Neuronal stem cell (in vitro differentiated cells): ENCODE measurements at regions not wholly inside any gene's neighbourhood (a gene's known extent, or its start where the extent isn't known, plus 50 kb on each side); places are given as distances from the start of the nearest gene placed in this dataset.

Experiments
- DNase-seq: peaks from one replicate; pipeline ENCODE4 v3.0.0-alpha.2; 2013; ENCODE audit warnings: low spot score
- H2AFZ ChIP-seq: one replicate; pipeline ENCODE4 v1.6.1; 2013; ENCODE audit warnings: mild to moderate bottlenecking, low read length, inconsistent platforms
- H2AK5ac ChIP-seq: 2 replicates; pipeline ENCODE4 v1.6.1; 2013; ENCODE audit warnings: low read depth, mild to moderate bottlenecking, inconsistent platforms, low read length, moderate library complexity, mixed read lengths
- H2BK120ac ChIP-seq: 2 replicates; pipeline ENCODE4 v1.6.1; 2013; ENCODE audit warnings: low read depth, mild to moderate bottlenecking, inconsistent platforms, low read length, moderate library complexity, mixed read lengths
- H2BK12ac ChIP-seq: one replicate; pipeline ENCODE4 v1.6.1; 2013; ENCODE audit warnings: low read length, inconsistent platforms
- H2BK15ac ChIP-seq: 2 replicates; pipeline ENCODE4 v1.6.1; 2013; ENCODE audit warnings: mild to moderate bottlenecking, low read length, inconsistent platforms, mixed read lengths
- H2BK5ac ChIP-seq: one replicate; pipeline ENCODE4 v1.6.1; 2013; ENCODE audit warnings: inconsistent platforms, mild to moderate bottlenecking, low read length, moderate library complexity
- H3K14ac ChIP-seq: one replicate; pipeline ENCODE4 v1.6.1; 2013; ENCODE audit warnings: low read length, inconsistent platforms
- H3K18ac ChIP-seq: 2 replicates; pipeline ENCODE4 v1.6.1; 2013; ENCODE audit warnings: low read length, inconsistent platforms
- H3K23ac ChIP-seq: 2 replicates; pipeline ENCODE4 v1.6.1; 2013; ENCODE audit warnings: low read depth, mild to moderate bottlenecking, mixed read lengths, low read length, inconsistent platforms; ENCODE audit not compliant: poor library complexity
- H3K27ac ChIP-seq: replicated peaks from 3 replicates; pipeline ENCODE4 v1.5.1; 2013; ENCODE audit warnings: low read length, inconsistent platforms
- H3K27me3 ChIP-seq, 3 experiments: 2 replicates each; pipeline ENCODE4 v1.6.1; 2013; ENCODE audit warnings: low read length in 3 of 3, mild to moderate bottlenecking in 2 of 3, inconsistent platforms in 1 of 3, low read depth in 1 of 3, mixed read lengths in 1 of 3, moderate library complexity in 1 of 3; ENCODE audit not compliant: control insufficient read depth in 3 of 3, insufficient read depth in 3 of 3
- H3K36me3 ChIP-seq, 2 donors: replicated peaks in 1 of 2; 2 replicates each; pipeline ENCODE4 v1.6.1; 2013; ENCODE audit warnings: low read length in 2 of 2; ENCODE audit not compliant: control insufficient read depth in 2 of 2, insufficient read depth in 2 of 2
- H3K4ac ChIP-seq: 2 replicates; pipeline ENCODE4 v1.6.1; 2013; ENCODE audit warnings: inconsistent platforms, mild to moderate bottlenecking, low read length, moderate library complexity
- H3K4me1 ChIP-seq, 2 donors: 1 replicate in 1 of 2; 2 replicates in 1 of 2; pipeline ENCODE4 v1.6.1; 2013; ENCODE audit warnings: low read length in 2 of 2, low read depth in 1 of 2; ENCODE audit not compliant: control insufficient read depth in 2 of 2, insufficient read depth in 1 of 2
- H3K4me2 ChIP-seq: one replicate; pipeline ENCODE4 v1.6.1; 2013; ENCODE audit warnings: mild to moderate bottlenecking, low read length, inconsistent platforms; ENCODE audit not compliant: insufficient read depth, poor library complexity, severe bottlenecking
- H3K4me3 ChIP-seq, 2 donors: 2 replicates each; pipeline ENCODE4 v1.5.1; 2013; ENCODE audit warnings: low read length in 2 of 2, mild to moderate bottlenecking in 2 of 2, inconsistent platforms in 1 of 2, moderate library complexity in 1 of 2
- H3K79me1 ChIP-seq: one replicate; pipeline ENCODE4 v1.6.1; 2013; ENCODE audit warnings: low read depth, mild to moderate bottlenecking, inconsistent platforms, low read length, moderate library complexity
- H3K9ac ChIP-seq: one replicate; pipeline ENCODE4 v1.6.1; 2013; ENCODE audit warnings: mild to moderate bottlenecking, low read depth, low read length, inconsistent platforms; ENCODE audit not compliant: poor library complexity
- H3K9me3 ChIP-seq, 2 donors: replicated peaks in 1 of 2; 2 replicates each; pipeline versions ENCODE3 to v1.6.1; 2013; ENCODE audit warnings: low read length in 2 of 2, mild to moderate bottlenecking in 2 of 2, inconsistent platforms in 1 of 2, low read depth in 1 of 2, mixed read lengths in 1 of 2, moderate library complexity in 1 of 2; ENCODE audit not compliant: control insufficient read depth in 2 of 2, insufficient read depth in 1 of 2
- H4K8ac ChIP-seq: one replicate; pipeline ENCODE4 v1.6.1; 2013; ENCODE audit warnings: low read depth, mild to moderate bottlenecking, inconsistent platforms, low read length, moderate library complexity
- H4K91ac ChIP-seq: one replicate; pipeline ENCODE4 v1.6.1; 2013; ENCODE audit warnings: low read length, low read depth, mild to moderate bottlenecking, inconsistent platforms; ENCODE audit not compliant: poor library complexity
- WGBS, 2 donors: extraction: QIAGEN DNeasy Blood & Tissue Kit; methylation state at CpG; one replicate each; pipeline ENCODE4 v1.1.7; 2013; ENCODE audit warnings: missing lambda C conversion rate in 2 of 2, mixed read lengths in 1 of 2; ENCODE audit not compliant: insufficient read length in 2 of 2, insufficient replicate concordance in 1 of 2; ENCODE audit errors: extremely low coverage in 2 of 2; 5-methylcytosine and 5-hydroxymethylcytosine counted together

GRCh38 chr12:104399740-104400612 is 56.8 kb upstream of the CHST11 start:
- H3K79me1 ChIP-seq, result no peaks in the 10 kb centered on the region
- no peak for DNase-seq
- no peak overlapping the region for H4K91ac ChIP-seq
- H3K27ac ChIP-seq, result no peak overlapping the region
- H3K9ac ChIP-seq, result no peak overlapping the region
- no peaks in the 10 kb centered on the region for H3K27me3 ChIP-seq
- H3K4me3 ChIP-seq, result no peak overlapping the region
- no peaks in the 10 kb centered on the region for H3K36me3 ChIP-seq
- no CpG with 5 or more reads among the region's 5 CpGs for WGBS, 2 donors
- no peaks in the 10 kb centered on the region for H3K4me1 ChIP-seq
- no peak overlapping the region for H3K4ac ChIP-seq
- H2BK12ac ChIP-seq, result no peak overlapping the region
- no peak overlapping the region for H2AK5ac ChIP-seq
- no peak overlapping the region for H2BK120ac ChIP-seq
- H3K14ac ChIP-seq, result no peak overlapping the region
- H2AFZ ChIP-seq, result no peak overlapping the region
- no peak overlapping the region for H2BK15ac ChIP-seq
- no peak overlapping the region for H3K23ac ChIP-seq
- no peak overlapping the region for H3K4me2 ChIP-seq
- no peak overlapping the region for H3K18ac ChIP-seq
- H2BK5ac ChIP-seq, result no peak overlapping the region
- no peak overlapping the region for H4K8ac ChIP-seq
- H3K9me3 ChIP-seq, result peaks cover 1 to 2% of the 10 kb centered on the region in 2 donors

GRCh38 chr12:104402630-104403029 is 54.1 kb upstream of the CHST11 start:
- no CpG with 5 or more reads among the region's 3 CpGs for WGBS, 2 donors

GRCh38 chr12:104404781-104405180 is 52.0 kb upstream of the CHST11 start:
- H3K27ac ChIP-seq, result no peak overlapping the region
- H3K79me1 ChIP-seq, result no peaks in the 10 kb centered on the region
- H3K4me3 ChIP-seq, result no peak overlapping the region
- no peak overlapping the region for H4K8ac ChIP-seq
- H2BK15ac ChIP-seq, result no peak overlapping the region
- H3K4ac ChIP-seq, result no peak overlapping the region
- no peak overlapping the region for H2AFZ ChIP-seq
- no peak overlapping the region for H3K4me2 ChIP-seq
- H2BK12ac ChIP-seq, result no peak overlapping the region
- no CpG with 5 or more reads among the region's 6 CpGs for WGBS, 2 donors
- no peak overlapping the region for H4K91ac ChIP-seq
- H3K36me3 ChIP-seq, result no peaks in the 10 kb centered on the region
- no peak overlapping the region for H2AK5ac ChIP-seq
- H3K27me3 ChIP-seq, result no peaks in the 10 kb centered on the region
- no peak overlapping the region for H2BK120ac ChIP-seq
- H3K9me3 ChIP-seq, result peaks cover 0 to 3% of the 10 kb centered on the region in 2 donors
- no peak overlapping the region for H3K23ac ChIP-seq
- no peaks in the 10 kb centered on the region for H3K4me1 ChIP-seq
- no peak overlapping the region for H2BK5ac ChIP-seq
- H3K9ac ChIP-seq, result no peak overlapping the region
- no peak overlapping the region for H3K14ac ChIP-seq
- DNase-seq, result no peak
- peak overlapping the region; percentile 50 for H3K18ac ChIP-seq

More at GRCh38 chr12:104402630-104403029, 54.1 kb upstream of the CHST11 start:
- Histone ChIP-seq H3K36me3 (no peaks in the 10 kb centered on the region), H2AK5ac (no peak overlapping the region), H3K14ac (no peak overlapping the region), H2BK12ac (no peak overlapping the region), H3K9me3 (peaks cover 0 to 3% of the 10 kb centered on the region in 2 donors), H4K91ac (no peak overlapping the region), H3K27me3 (no peaks in the 10 kb centered on the region), H2BK5ac (no peak overlapping the region), H3K9ac (no peak overlapping the region), H2BK120ac (no peak overlapping the region), H3K4me3 (no peak overlapping the region), H3K27ac (no peak overlapping the region), H3K79me1 (no peaks in the 10 kb centered on the region), H2AFZ (no peak overlapping the region), H3K23ac (no peak overlapping the region), H3K4me1 (no peaks in the 10 kb centered on the region), H2BK15ac (no peak overlapping the region), H3K4me2 (no peak overlapping the region), H3K18ac (no peak overlapping the region), H4K8ac (no peak overlapping the region), H3K4ac (no peak overlapping the region)
- DNase-seq, result no peak

- Histone ChIP-seq H4K91ac (no peak overlapping the region), H3K4me1 (no peaks in the 10 kb centered on the region), H2BK120ac (no peak overlapping the region), H3K27ac (no peak overlapping the region), H3K79me1 (no peaks in the 10 kb centered on the region), H3K27me3 (no peaks in the 10 kb centered on the region), H2AFZ (no peak overlapping the region), H3K9me3 (peaks cover 0 to 3% of the 10 kb centered on the region in 2 donors), H2BK12ac (no peak overlapping the region), H3K4me2 (no peak overlapping the region), H3K4me3 (no peak overlapping the region), H3K14ac (no peak overlapping the region), H2BK15ac (no peak overlapping the region), H3K36me3 (no peaks in the 10 kb centered on the region), H3K23ac (no peak overlapping the region), H4K8ac (no peak overlapping the region), H3K18ac (no peak overlapping the region), H2BK5ac (no peak overlapping the region), H2AK5ac (no peak overlapping the region), H3K9ac (no peak overlapping the region), H3K4ac (no peak overlapping the region)
- WGBS, 2 donors, result no CpG with 5 or more reads among the region's 1 CpG
- no peak for DNase-seq
Measured at GRCh38 chr12:104406164-104406563, 50.6 kb upstream of the CHST11 start.
